Uterus (tissue), 2 donors: ENCODE measurements at regions not wholly inside any gene's neighbourhood (a gene's known extent, or its start where the extent isn't known, plus 50 kb on each side); places are given as distances from the start of the nearest gene placed in this dataset.

ENCODE experiments used
- CTCF ChIP-seq, 4 experiments: fragments of 200-600 bp in 2 of 4; fragments of 450-650 bp in 2 of 4; sonication (generic) in 2 of 4; IDR thresholded peaks; one replicate each; pipeline ENCODE4 v1.5.1; 2016 to 2019; ENCODE audit warnings: antibody characterized with exemption in 4 of 4, mild to moderate bottlenecking in 2 of 4, moderate library complexity in 1 of 4
- POLR2A ChIP-seq, 2 donors: fragments of 450-650 bp; IDR thresholded peaks; one replicate each; pipeline ENCODE4 v1.6.1; 2016; ENCODE audit warnings: antibody characterized with exemption in 2 of 2, mild to moderate bottlenecking in 1 of 2, moderate library complexity in 1 of 2

DNA sequence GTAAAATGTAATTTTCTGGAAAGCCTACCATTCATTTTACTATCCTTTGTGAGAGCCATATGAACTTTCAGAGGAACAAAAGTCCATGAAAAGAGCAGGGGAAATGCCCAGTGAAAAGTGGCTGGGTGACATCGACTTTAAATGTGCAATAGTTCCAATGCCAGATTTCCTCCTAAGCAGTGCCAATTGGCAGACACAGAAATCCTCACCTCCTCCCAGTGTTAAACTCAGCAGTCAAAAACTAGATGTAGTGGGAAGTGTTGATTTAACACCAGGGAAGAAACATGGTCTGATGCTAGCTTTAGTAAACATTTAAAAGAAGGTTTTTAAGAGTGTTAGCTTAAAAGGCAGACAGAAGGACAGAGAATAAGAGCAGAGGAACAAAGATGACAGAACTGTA, 2055.2 kb downstream of the MAT2B start:
- TF ChIP-seq CTCF (IDR thresholded peaks at IDR 0.05): no peak
- TF ChIP-seq POLR2A (IDR thresholded peaks at IDR 0.05): no peak
